Caco-2 (cell line): ENCODE measurements at regions not wholly inside any gene's neighbourhood (a gene's known extent, or its start where the extent isn't known, plus 50 kb on each side); places are given as distances from the start of the nearest gene placed in this dataset.

ENCODE experiments used
- BruUV-seq: library from RNA; stranded (reverse); fragments of 400-500 nt; replicated peaks from 2 replicates; lab custom pipeline; 2021; lab: Mats Ljungman, UMichigan
- CTCF ChIA-PET: fragments of 300-600 bp; sonication (Branson Sonifier 250); formaldehyde crosslinking; loops from one replicate; lab custom pipeline; 2022; ENCODE audit warnings: antibody characterized with exemption; lab: Charles Lee
- POLR2A ChIA-PET: fragments of 300-600 bp; sonication (Branson Sonifier 250); formaldehyde crosslinking; loops from one replicate; lab custom pipeline; 2022; ENCODE audit warnings: antibody characterized with exemption; lab: Charles Lee
- DNase-seq, 2 experiments: peaks; one replicate each; pipeline versions ENCODE4 v3.0.0 to v3.0.0-alpha.2; 2020 to 2022
- H3K27me3 ChIP-seq: replicated peaks from 2 replicates; pipeline ENCODE4 v1.6.0; 2011; ENCODE audit warnings: low read length; ENCODE audit not compliant: control insufficient read depth, insufficient read depth
- H3K36me3 ChIP-seq: 2 replicates; pipeline ENCODE4 v1.5.1; 2011; ENCODE audit warnings: low read length; ENCODE audit not compliant: control insufficient read depth, insufficient read depth
- H3K4me1 ChIP-seq: fragments of 250-450 bp; sonication (Bioruptor Pico); 2 replicates; pipeline ENCODE4 v1.5.1; 2020; ENCODE audit warnings: mild to moderate bottlenecking
- H3K4me3 ChIP-seq: 2 replicates; pipeline ENCODE4 v1.5.1; 2011; ENCODE audit warnings: low read depth, mild to moderate bottlenecking, control low read depth, low read length
- H3K9me3 ChIP-seq: fragments of 250-450 bp; sonication (Bioruptor Pico); 2 replicates; pipeline ENCODE4 v1.5.1; 2020; ENCODE audit warnings: mild to moderate bottlenecking, moderate library complexity
- H3K27ac Mint-ChIP-seq: one replicate; pipeline ENCODE4 v1.8.0; 2022; ENCODE audit warnings: mixed read lengths; ENCODE audit not compliant: unreplicated experiment
- H3K27me3 Mint-ChIP-seq: one replicate; pipeline ENCODE4 v1.8.0; 2022; ENCODE audit warnings: mixed read lengths; ENCODE audit not compliant: insufficient read depth, unreplicated experiment
- H3K36me3 Mint-ChIP-seq: one replicate; pipeline ENCODE4 v1.8.0; 2022; ENCODE audit warnings: mild to moderate bottlenecking, mixed read lengths; ENCODE audit not compliant: insufficient read depth, unreplicated experiment
- H3K4me1 Mint-ChIP-seq: one replicate; pipeline ENCODE4 v1.8.0; 2022; ENCODE audit warnings: low read depth, mixed read lengths; ENCODE audit not compliant: unreplicated experiment
- H3K4me3 Mint-ChIP-seq: one replicate; pipeline ENCODE4 v1.8.0; 2022; ENCODE audit warnings: mild to moderate bottlenecking, moderate library complexity, mixed read lengths; ENCODE audit not compliant: unreplicated experiment
- H3K9me3 Mint-ChIP-seq: one replicate; pipeline ENCODE4 v1.8.0; 2022; ENCODE audit warnings: mixed read lengths; ENCODE audit not compliant: unreplicated experiment
- CTCF ChIP-seq, 2 experiments: fragments of 200-600 bp in 1 of 2; IDR thresholded peaks; 1 replicate in 1 of 2; 2 replicates in 1 of 2; pipeline versions ENCODE4 v1.5.1 to v1.8.0; 2011 to 2022; ENCODE audit warnings: antibody characterized with exemption in 1 of 2, control low read depth in 1 of 2, inconsistent platforms in 1 of 2, low read depth in 1 of 2, low read length in 1 of 2, mild to moderate bottlenecking in 1 of 2, moderate library complexity in 1 of 2; ENCODE audit not compliant: insufficient read depth in 1 of 2, severe bottlenecking in 1 of 2, unreplicated experiment in 1 of 2
- intact Hi-C: fragments of 100-400 bp; cut with micrococcal nuclease; formaldehyde crosslinking; loops from one replicate; pipeline ENCODE4 v1.10.0; 2022; ENCODE audit not compliant: unreplicated experiment

GRCh38 chr4:42331040-42331439 is 66.2 kb upstream of the SHISA3 start:
- ChIA-PET POLR2A (no interaction called here), CTCF (no interaction called here)
- H3K27me3 ChIP-seq: no peaks in the 10 kb centered on the region
- intact Hi-C loops: no loop called here
- H3K4me1 ChIP-seq: no peaks in the 10 kb centered on the region
- Mint-ChIP-seq H3K27ac (no peak overlapping the region), H3K4me3 (no peak overlapping the region), H3K27me3 (peaks cover 3% of the 10 kb centered on the region), H3K36me3 (no peaks in the 10 kb centered on the region), H3K9me3 (no peaks in the 10 kb centered on the region), H3K4me1 (no peaks in the 10 kb centered on the region)
- no TSS peak for BruUV-seq
- H3K9me3 ChIP-seq: no peaks in the 10 kb centered on the region
- TF ChIP-seq CTCF (IDR thresholded peaks at IDR 0.05; ENCODE audit: insufficient read depth in 1 of 2, low read depth in 1 of 2, low read length in 1 of 2, severe bottlenecking in 1 of 2, unreplicated experiment in 1 of 2): no peak
- no peak for DNase-seq
- H3K4me3 ChIP-seq: no peak overlapping the region
- no peaks in the 10 kb centered on the region for H3K36me3 ChIP-seq

GRCh38 chr4:42331914-42332368 is 65.3 kb upstream of the SHISA3 start:
- Mint-ChIP-seq H3K36me3 (no peaks in the 10 kb centered on the region), H3K4me3 (no peak overlapping the region), H3K27ac (no peak overlapping the region), H3K9me3 (no peaks in the 10 kb centered on the region), H3K27me3 (peaks cover 3% of the 10 kb centered on the region), H3K4me1 (no peaks in the 10 kb centered on the region)
- Histone ChIP-seq H3K36me3 (no peaks in the 10 kb centered on the region), H3K4me3 (no peak overlapping the region), H3K4me1 (no peaks in the 10 kb centered on the region), H3K27me3 (no peaks in the 10 kb centered on the region), H3K9me3 (no peaks in the 10 kb centered on the region)
- no peak for TF ChIP-seq CTCF (IDR thresholded peaks at IDR 0.05; ENCODE audit: insufficient read depth in 1 of 2, low read depth in 1 of 2, low read length in 1 of 2, severe bottlenecking in 1 of 2, unreplicated experiment in 1 of 2)
- CTCF ChIA-PET: no interaction called here
- intact Hi-C loops: no loop called here
- POLR2A ChIA-PET: no interaction called here
- no peak for DNase-seq
- no TSS peak for BruUV-seq

GRCh38 chr4:42339935-42340406 is 57.3 kb upstream of the SHISA3 start:
- Mint-ChIP-seq H3K9me3 (no peaks in the 10 kb centered on the region), H3K4me1 (no peaks in the 10 kb centered on the region), H3K36me3 (no peaks in the 10 kb centered on the region), H3K4me3 (no peak overlapping the region), H3K27ac (no peak overlapping the region), H3K27me3 (peaks cover 6% of the 10 kb centered on the region)
- ChIA-PET POLR2A (no interaction called here), CTCF (no interaction called here)
- Histone ChIP-seq H3K27me3 (no peaks in the 10 kb centered on the region), H3K9me3 (no peaks in the 10 kb centered on the region), H3K4me3 (no peak overlapping the region), H3K36me3 (no peaks in the 10 kb centered on the region), H3K4me1 (no peaks in the 10 kb centered on the region)
- BruUV-seq: no TSS peak
- TF ChIP-seq CTCF (IDR thresholded peaks at IDR 0.05; ENCODE audit: insufficient read depth in 1 of 2, low read depth in 1 of 2, low read length in 1 of 2, severe bottlenecking in 1 of 2, unreplicated experiment in 1 of 2): no peak
- DNase-seq: no peak
- intact Hi-C loops: no loop called here
